ENCODE measurements at regions not wholly inside any gene's neighbourhood (a gene's known extent, or its start where the extent isn't known, plus 50 kb on each side); places are given as distances from the start of the nearest gene placed in this dataset.
A peak's percentile ranks its signal among the peaks of the same experiment; 100 is the strongest.

DNA sequence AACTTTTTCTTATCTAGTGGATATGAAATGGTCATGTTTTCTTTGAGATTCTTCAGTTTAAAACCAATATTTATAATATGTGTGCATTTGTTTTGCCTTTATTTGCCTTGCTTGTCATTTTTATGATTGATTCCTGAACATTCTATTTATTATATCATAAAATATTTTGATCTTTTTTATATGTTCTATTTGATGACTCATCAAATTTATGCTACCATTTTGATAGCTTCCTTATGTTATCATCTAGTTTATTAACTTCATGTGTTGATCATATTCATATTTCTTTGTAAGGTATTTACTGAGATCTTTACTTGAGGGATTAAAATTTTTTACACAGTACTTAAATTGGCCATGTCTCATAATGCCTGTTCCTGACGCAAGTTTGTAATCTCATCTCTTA is 1650.0 kb downstream of the AMY1C start:
- no peaks in the 10 kb centered on the region for H3F3A ChIP-seq (ENCODE audit: insufficient read depth, low read depth)
- no peak overlapping the region for H3K4me3 ChIP-seq
- TF ChIP-seq, protein P1, sequence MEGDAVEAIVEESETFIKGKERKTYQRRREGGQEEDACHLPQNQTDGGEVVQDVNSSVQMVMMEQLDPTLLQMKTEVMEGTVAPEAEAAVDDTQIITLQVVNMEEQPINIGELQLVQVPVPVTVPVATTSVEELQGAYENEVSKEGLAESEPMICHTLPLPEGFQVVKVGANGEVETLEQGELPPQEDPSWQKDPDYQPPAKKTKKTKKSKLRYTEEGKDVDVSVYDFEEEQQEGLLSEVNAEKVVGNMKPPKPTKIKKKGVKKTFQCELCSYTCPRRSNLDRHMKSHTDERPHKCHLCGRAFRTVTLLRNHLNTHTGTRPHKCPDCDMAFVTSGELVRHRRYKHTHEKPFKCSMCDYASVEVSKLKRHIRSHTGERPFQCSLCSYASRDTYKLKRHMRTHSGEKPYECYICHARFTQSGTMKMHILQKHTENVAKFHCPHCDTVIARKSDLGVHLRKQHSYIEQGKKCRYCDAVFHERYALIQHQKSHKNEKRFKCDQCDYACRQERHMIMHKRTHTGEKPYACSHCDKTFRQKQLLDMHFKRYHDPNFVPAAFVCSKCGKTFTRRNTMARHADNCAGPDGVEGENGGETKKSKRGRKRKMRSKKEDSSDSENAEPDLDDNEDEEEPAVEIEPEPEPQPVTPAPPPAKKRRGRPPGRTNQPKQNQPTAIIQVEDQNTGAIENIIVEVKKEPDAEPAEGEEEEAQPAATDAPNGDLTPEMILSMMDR (conservative IDR thresholded peaks at IDR 0.05) = no peak
- TF ChIP-seq EZH2 (IDR thresholded peaks at IDR 0.05; ENCODE audit: low read depth) = no peak
- H3K36me3 ChIP-seq (ENCODE audit: low read depth) = no peaks in the 10 kb centered on the region
- no TSS peak for BruUV-seq (replicated peaks)
- no peaks in the 10 kb centered on the region for H3K9me3 ChIP-seq (ENCODE audit: insufficient read depth, low read depth)
- no peak overlapping the region for H2AFZ ChIP-seq
- no peak for DNase-seq
- H3K4me2 ChIP-seq = no peak overlapping the region
- H3K27me3 ChIP-seq (ENCODE audit: insufficient read depth, low read depth) = no peaks in the 10 kb centered on the region
- CTCF ChIA-PET = no interaction called here
- intact Hi-C loops (cut with micrococcal nuclease; ENCODE audit: unreplicated experiment) = no loop called here
- no peaks in the 10 kb centered on the region for H3K79me2 ChIP-seq (ENCODE audit: low read depth)
- H3K4me1 ChIP-seq (replicated peaks; ENCODE audit: insufficient read depth) = no peaks in the 10 kb centered on the region
- no peak overlapping the region for H3K27ac ChIP-seq
- H3K9me2 ChIP-seq (ENCODE audit: insufficient read depth) = no peaks in the 10 kb centered on the region
- H4K20me1 ChIP-seq (ENCODE audit: insufficient read depth) = no peaks in the 10 kb centered on the region
- POLR2A ChIA-PET (ENCODE audit: unreplicated experiment) = no interaction called here

- no peak for DNase-seq
- Histone ChIP-seq H3K4me2 (no peak overlapping the region), H3K36me3 (ENCODE audit: low read depth) (no peaks in the 10 kb centered on the region), H3K9me3 (ENCODE audit: insufficient read depth, low read depth) (peaks cover 3% of the 10 kb centered on the region; the same call in 1 of the 2 replicates), H4K20me1 (ENCODE audit: insufficient read depth) (no peaks in the 10 kb centered on the region), H3F3A (ENCODE audit: insufficient read depth, low read depth) (no peaks in the 10 kb centered on the region), H3K27ac (no peak overlapping the region), H3K4me1 (replicated peaks; ENCODE audit: insufficient read depth) (no peaks in the 10 kb centered on the region), H3K4me3 (no peak overlapping the region), H3K79me2 (ENCODE audit: low read depth) (no peaks in the 10 kb centered on the region), H3K9me2 (ENCODE audit: insufficient read depth) (no peaks in the 10 kb centered on the region), H2AFZ (no peak overlapping the region), H3K27me3 (ENCODE audit: insufficient read depth, low read depth) (no peaks in the 10 kb centered on the region)
- no TSS peak for BruUV-seq (replicated peaks)
- TF ChIP-seq EZH2 (IDR thresholded peaks at IDR 0.05; ENCODE audit: low read depth) = no peak
- TF ChIP-seq, protein P1 (conservative IDR thresholded peaks at IDR 0.05) = no peak
- ChIA-PET CTCF (no interaction called here), POLR2A (ENCODE audit: unreplicated experiment) (no interaction called here)
- intact Hi-C loops (cut with micrococcal nuclease; ENCODE audit: unreplicated experiment) = no loop called here
These were observed 1640.2 kb upstream of the PRMT6 start for GRCh38 chr1:105416261-105416660.

- POLR2A ChIA-PET (ENCODE audit: unreplicated experiment) = no interaction called here
- CTCF ChIA-PET = no interaction called here
- peaks cover 3% of the 10 kb centered on the region; the same call in 1 of the 2 replicates for H3K9me3 ChIP-seq (ENCODE audit: insufficient read depth, low read depth)
- no peaks in the 10 kb centered on the region for H3F3A ChIP-seq (ENCODE audit: insufficient read depth, low read depth)
- peak in 1 of 2 experiments; percentile 1 for DNase-seq
- H3K27me3 ChIP-seq (ENCODE audit: insufficient read depth, low read depth) = no peaks in the 10 kb centered on the region
- H3K4me3 ChIP-seq = no peak overlapping the region
- no peaks in the 10 kb centered on the region for H3K79me2 ChIP-seq (ENCODE audit: low read depth)
- no TSS peak for BruUV-seq (replicated peaks)
- H3K9me2 ChIP-seq (ENCODE audit: insufficient read depth) = no peaks in the 10 kb centered on the region
- H3K36me3 ChIP-seq (ENCODE audit: low read depth) = no peaks in the 10 kb centered on the region
- no peaks in the 10 kb centered on the region for H4K20me1 ChIP-seq (ENCODE audit: insufficient read depth)
- no peak overlapping the region for H3K4me2 ChIP-seq
- intact Hi-C loops (cut with micrococcal nuclease; ENCODE audit: unreplicated experiment) = no loop called here
- no peak overlapping the region for H3K27ac ChIP-seq
- TF ChIP-seq, protein P1 (conservative IDR thresholded peaks at IDR 0.05) = no peak
- TF ChIP-seq EZH2 (IDR thresholded peaks at IDR 0.05; ENCODE audit: low read depth) = no peak
- no peaks in the 10 kb centered on the region for H3K4me1 ChIP-seq (replicated peaks; ENCODE audit: insufficient read depth)
- H2AFZ ChIP-seq = no peak overlapping the region
These were observed 1637.4 kb upstream of the PRMT6 start for GRCh38 chr1:105419030-105419429.

All from PC-9 (cell line).